HG03432 (cell line): ENCODE measurements at regions not wholly inside any gene's neighbourhood (a gene's known extent, or its start where the extent isn't known, plus 50 kb on each side); places are given as distances from the start of the nearest gene placed in this dataset.
"Not testable (repeated sequence)": the region's sequence is repeated elsewhere in the genome, so short reads cannot be mapped to it uniquely, and the experiment has no call there.

Experiments
- ATAC-seq: cut with Tn5 transposase; IDR thresholded peaks from one replicate; pipeline ENCODE4 v1.9.1; 2021; ENCODE audit warnings: mild to moderate bottlenecking, moderate library complexity; ENCODE audit not compliant: unreplicated experiment

GRCh38 chr6:69623357-69623756 lies 173.5 kb downstream of the LMBRD1 start:
- no peak for ATAC-seq

GRCh38 chr6:69622924-69623323 lies 173.9 kb downstream of the LMBRD1 start:
- ATAC-seq = no peak

DNA sequence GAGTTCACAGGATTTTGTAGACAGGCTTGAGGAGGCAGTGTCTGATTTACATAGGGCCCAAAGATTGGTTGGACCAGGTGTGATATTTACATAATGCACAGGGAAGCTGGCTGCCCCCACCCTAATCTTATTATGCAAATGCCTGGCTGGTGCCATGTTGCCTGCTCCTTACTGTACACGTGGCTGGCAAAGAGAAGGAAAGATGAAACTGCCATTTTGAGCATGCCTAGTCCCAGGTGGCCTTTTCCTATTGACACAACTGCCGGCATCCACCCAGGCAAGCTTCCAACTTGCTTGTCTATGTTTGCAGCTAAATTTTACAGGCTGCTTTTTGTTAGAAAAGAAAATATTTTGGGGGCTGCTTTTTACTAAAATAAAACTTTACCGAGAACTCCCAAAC lies 174.6 kb downstream of the LMBRD1 start:
- ATAC-seq = no peak

DNA sequence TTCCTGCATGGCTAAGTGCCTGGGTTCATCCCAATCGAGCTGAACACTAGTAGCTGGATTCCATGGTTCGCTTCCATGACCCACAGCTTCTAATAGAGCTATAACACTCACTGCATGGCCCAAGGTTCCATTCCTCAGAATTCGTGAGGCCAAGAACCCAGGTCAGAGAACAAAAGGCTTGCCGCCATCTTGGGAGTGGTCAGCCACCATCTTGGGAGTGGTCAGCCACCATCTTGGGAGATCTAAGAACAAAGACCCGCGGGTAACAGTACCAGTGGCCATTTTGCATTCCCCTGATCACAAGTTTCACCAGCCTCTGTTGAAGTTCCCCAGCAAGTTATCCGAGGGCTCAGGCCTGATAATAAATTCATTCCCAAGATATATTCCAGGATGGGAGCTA lies 179.6 kb downstream of the LMBRD1 start:
- ATAC-seq = no peak

- ATAC-seq = no peak
Observed at GRCh38 chr6:69609836-69610472, 186.9 kb downstream of the LMBRD1 start.

GRCh38 chr6:69601132-69601531 lies 195.7 kb downstream of the LMBRD1 start:
- no peak for ATAC-seq

DNA sequence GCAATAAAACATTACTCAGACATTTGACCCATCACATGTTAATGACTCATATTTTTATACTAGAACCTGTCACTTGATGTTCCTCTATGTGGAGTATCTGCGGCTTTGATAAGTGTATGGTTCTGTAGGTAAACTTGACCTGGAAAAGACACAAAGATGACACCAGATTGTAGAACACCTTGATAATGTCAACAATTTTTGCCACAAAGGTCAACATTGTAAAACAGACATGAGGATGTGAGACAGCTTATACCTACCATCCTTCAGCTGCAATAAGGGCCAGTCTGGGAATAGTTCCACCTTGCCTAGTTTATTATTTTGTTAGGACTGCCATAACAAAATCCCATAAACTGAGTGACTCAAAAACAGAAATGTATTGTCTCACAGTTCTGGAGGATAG lies 202.4 kb downstream of the LMBRD1 start:
- ATAC-seq = no peak

GRCh38 chr6:69593706-69594105 lies 203.1 kb downstream of the LMBRD1 start:
- ATAC-seq = no peak

- no peak for ATAC-seq
Observed at GRCh38 chr6:69589626-69590025, 207.2 kb downstream of the LMBRD1 start.

DNA sequence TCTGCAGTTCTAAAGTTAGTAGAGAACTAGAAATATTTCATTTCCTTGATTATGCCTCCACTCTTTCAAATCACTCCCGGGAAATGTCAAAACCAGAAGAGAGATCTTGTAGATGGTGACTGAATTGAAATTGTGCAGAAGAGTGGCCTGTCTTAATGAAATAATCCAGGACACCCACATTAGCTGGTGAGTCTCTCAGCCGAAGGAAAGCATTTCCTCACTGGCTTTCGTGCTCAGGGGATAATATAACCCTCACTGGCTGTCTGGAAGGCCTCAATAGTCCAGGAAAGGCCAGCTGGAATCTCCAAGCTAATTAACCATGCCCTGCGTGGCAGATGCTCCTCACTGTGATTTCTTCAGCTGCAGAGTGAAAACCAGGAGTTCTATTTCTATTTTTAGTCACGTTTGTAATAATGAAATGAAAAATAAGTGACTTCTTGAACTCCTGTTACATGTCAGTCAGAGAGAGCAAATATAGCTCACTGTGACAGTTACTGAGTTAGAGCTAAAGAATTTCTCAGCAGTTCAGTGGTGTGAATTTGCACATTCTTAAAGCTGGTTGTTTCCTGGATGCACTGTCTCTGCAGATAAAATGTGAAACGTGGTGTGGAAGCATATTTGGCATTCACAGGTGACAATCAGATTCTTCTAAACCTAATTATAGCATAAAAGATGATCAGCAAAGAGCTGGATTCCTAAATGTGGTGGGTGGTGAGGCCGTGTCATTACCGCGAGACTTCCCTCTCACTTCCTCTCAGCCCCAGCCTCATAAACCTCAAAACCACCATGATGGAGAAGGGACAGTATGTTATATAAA lies 211.7 kb downstream of the LMBRD1 start:
- peak; percentile 96 for ATAC-seq

DNA sequence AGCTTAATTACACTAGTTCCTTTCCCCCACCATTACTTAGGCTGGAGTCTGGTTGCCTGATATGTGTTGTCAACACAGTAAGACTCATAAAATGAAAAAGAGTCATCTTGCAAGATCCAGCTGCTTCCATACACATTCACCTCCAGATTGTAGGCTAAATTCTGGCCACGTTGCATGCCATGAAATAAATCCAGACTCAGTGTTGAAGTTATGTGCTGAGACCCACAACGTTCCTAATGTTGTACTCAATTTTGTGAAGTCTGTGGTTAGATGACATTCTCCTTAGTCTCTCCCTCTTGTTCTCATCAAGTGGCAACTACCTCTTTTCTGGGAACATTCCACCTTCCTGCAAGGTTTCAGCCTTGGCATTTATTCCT lies 212.3 kb downstream of the LMBRD1 start:
- ATAC-seq = no peak

- ATAC-seq = no peak
Observed at GRCh38 chr6:69581581-69581980, 215.2 kb downstream of the LMBRD1 start.

DNA sequence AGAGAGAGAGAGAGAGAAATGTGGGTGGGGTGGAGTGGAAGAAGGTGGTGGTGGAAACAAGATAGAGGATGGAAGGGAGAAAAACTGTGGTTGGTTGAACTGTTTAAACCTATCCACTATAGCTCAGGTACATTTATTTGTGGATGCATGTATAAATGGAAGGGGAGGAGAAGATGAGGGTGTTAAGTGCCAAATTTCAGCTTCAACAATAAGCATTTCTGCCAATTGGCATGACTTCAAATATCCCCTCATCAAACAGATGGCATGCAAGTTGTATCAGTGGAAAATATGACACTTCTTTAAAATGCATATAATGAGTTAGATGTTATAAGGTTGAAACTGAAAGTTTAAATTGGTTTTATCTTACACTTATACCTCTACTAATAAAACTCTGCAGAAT lies 216.1 kb downstream of the LMBRD1 start:
- ATAC-seq = no peak

- ATAC-seq = no peak
Observed at GRCh38 chr6:69578361-69578890, 218.4 kb downstream of the LMBRD1 start.

DNA sequence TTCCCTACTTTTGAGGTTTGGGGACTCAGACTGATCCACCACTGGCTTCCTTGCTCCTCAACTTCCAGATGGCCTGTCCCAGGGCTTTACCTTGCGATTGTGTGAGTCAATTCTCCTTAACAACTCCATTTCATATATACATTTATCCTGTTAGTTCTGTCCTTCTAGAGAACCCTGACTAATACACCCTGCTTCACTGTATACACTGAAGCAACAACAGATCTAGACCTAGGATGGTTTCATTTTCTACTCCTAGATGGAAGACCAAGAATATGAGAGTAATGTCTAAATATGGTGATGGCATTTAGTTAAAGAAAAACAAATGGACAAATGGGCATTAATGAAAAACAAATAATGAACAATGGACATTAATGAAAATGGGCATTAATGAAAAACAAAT lies 225.6 kb downstream of the LMBRD1 start:
- ATAC-seq = no peak

DNA sequence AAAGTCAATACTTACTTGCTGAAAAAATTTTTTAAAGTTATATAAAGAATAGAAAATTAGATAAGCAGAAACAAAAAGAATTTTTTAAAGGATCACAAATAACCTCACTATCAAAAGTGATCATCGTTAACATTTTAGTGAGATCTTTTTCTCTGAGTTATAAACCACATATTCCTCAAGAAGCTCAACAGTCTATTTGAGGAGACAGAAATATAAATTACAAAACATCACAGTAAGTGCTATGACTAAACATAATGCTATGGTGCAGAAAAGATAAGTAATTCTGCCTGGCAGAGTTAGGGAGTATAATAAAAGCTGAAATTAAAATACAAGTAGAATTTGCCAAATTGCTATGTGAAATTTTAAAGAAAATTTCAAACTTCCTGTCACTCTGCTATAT lies 226.7 kb downstream of the LMBRD1 start:
- no peak for ATAC-seq

DNA sequence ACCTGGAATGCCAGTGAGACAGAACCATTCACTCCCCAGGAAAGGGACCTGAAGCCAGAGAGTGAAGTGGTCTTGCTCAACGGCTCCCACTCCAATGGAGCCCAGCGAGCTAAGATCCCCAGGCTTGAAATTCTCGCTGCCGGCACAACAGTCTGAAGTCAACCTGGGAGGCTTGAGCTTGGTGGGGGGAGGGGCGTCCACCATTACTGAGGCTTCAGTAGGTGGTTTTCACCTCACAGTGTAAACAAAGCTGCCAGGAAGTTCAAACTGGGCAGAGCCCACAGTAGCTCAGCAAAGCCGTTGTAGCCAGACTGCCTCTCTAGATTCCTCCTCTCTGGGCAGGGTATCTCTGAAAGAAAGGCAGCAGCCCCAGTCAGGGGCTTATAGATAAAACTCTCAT lies 236.2 kb downstream of the LMBRD1 start:
- ATAC-seq = not testable (repeated sequence)

DNA sequence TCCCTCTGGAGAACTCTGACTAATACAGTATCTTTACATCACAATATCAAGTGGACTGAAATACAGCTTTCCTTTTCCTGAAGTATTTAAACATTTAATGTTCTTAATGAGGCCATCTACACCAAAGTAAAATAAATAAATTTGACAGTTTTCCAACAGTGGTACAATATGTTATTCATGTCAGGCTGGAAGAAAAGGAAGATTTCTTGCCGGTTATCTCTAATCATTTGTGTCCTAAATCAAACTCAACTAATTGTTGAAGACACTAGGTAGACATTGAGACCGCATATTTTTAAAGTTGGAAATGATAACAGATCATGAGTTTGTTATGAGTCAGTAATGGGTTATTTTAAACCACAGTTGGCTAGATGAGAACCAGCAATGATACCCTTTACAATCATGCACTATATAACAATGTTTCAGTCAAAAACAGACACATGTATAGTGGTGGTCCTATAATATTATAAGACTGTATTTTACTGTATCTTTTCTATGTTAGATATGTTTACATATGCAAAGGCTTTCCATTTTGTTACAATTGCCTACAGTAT lies 241.6 kb downstream of the LMBRD1 start:
- ATAC-seq = no peak

DNA sequence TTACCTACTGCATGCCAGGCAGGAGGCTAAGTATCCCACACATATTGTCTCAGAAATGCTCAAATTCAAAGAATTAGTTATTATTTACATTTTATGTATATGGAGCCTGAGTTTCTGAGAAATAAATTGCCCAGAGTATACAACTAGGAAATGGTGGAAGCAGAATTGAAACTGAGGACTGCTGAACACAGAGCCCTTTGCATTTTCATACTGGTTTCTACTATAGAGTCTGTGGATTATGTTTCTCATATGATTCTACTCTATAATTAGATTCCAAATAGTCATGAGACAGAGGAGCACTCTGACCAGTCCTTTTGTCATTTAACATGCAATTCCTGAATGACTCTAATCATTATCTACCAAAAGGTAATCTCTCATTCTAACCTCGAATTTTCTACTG lies 254.3 kb downstream of the LMBRD1 start:
- peak; percentile 74 for ATAC-seq

GRCh38 chr6:69527921-69528476 lies 268.8 kb downstream of the LMBRD1 start:
- ATAC-seq = no peak

DNA sequence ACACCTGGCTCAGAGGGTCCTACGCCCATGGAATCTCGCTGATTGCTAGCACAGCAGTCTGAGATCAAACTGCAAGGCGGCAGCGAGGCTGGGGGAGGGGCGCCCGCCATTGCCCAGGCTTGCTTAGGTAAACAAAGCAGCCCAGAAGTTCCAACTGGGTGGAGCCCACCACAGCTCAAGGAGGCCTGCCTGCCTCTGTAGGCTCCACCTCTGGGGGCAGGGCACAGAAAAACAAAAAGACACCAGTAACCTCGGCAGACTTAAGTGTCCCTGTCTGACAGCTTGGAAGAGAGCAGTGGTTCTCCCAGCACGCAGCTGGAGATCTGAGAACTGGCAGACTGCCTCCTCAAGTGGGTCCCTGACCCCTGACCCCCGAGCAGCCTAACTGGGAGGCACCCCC lies 281.3 kb downstream of the LMBRD1 start:
- ATAC-seq = not testable (repeated sequence)

GRCh38 chr6:69494595-69494994 lies 302.2 kb downstream of the LMBRD1 start:
- ATAC-seq = no peak
